ENCODE measurements at regions not wholly inside any gene's neighbourhood (a gene's known extent, or its start where the extent isn't known, plus 50 kb on each side); places are given as distances from the start of the nearest gene placed in this dataset.

- H3K4me3 ChIP-seq = no peak overlapping the region
- DNase-seq = no peak
- 90 to 97% methylated on average over 2 of the region's 2 CpGs for WGBS, 2 donors
- H3K4me1 ChIP-seq = no peaks in the 10 kb centered on the region
- intact Hi-C loops (cut with DNase I; ENCODE audit: low total_unique reads) = no loop called here
- no peaks in the 10 kb centered on the region for H3K36me3 ChIP-seq (ENCODE audit: low read depth, missing control alignments)
- no peak overlapping the region for H3K27ac ChIP-seq
- H3K9me3 ChIP-seq = no peaks in the 10 kb centered on the region
- no peak for TF ChIP-seq POLR2A (IDR thresholded peaks at IDR 0.05)
- TF ChIP-seq, protein P1, sequence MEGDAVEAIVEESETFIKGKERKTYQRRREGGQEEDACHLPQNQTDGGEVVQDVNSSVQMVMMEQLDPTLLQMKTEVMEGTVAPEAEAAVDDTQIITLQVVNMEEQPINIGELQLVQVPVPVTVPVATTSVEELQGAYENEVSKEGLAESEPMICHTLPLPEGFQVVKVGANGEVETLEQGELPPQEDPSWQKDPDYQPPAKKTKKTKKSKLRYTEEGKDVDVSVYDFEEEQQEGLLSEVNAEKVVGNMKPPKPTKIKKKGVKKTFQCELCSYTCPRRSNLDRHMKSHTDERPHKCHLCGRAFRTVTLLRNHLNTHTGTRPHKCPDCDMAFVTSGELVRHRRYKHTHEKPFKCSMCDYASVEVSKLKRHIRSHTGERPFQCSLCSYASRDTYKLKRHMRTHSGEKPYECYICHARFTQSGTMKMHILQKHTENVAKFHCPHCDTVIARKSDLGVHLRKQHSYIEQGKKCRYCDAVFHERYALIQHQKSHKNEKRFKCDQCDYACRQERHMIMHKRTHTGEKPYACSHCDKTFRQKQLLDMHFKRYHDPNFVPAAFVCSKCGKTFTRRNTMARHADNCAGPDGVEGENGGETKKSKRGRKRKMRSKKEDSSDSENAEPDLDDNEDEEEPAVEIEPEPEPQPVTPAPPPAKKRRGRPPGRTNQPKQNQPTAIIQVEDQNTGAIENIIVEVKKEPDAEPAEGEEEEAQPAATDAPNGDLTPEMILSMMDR (IDR thresholded peaks at IDR 0.05) = no peak
- H3K27me3 ChIP-seq = no peaks in the 10 kb centered on the region
Observed at GRCh38 chr2:16852651-16853050, 187.0 kb upstream of the CYRIA start.

DNA sequence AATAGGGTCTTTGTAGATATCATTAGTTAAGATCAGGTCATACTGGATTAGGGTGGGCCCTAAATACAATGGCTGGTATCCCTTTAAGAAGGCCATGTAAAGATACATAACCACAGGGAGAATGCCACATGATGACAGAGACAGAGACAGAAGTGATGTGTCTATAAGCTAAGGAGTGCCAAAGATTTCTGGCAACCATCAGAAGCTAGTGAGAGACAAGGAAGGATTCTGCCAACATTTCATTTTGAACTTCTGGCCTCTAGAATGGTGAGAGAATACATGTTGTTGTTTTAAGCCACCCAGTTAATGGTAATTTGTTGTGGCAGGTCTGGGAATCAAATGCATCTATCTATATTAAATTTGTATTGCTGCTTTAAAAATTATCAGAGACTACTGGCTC is 185.5 kb upstream of the CYRIA start:
- Histone ChIP-seq H3K27ac (no peak overlapping the region), H3K27me3 (no peaks in the 10 kb centered on the region), H3K4me3 (no peak overlapping the region), H3K4me1 (no peaks in the 10 kb centered on the region), H3K9me3 (no peaks in the 10 kb centered on the region), H3K36me3 (ENCODE audit: low read depth, missing control alignments) (no peaks in the 10 kb centered on the region)
- no peak for TF ChIP-seq POLR2A (IDR thresholded peaks at IDR 0.05)
- intact Hi-C loops (cut with DNase I; ENCODE audit: low total_unique reads) = no loop called here
- DNase-seq = no peak

- Histone ChIP-seq H3K27me3 (no peaks in the 10 kb centered on the region), H3K36me3 (ENCODE audit: low read depth, missing control alignments) (no peaks in the 10 kb centered on the region), H3K9me3 (no peaks in the 10 kb centered on the region), H3K4me1 (no peaks in the 10 kb centered on the region), H3K4me3 (no peak overlapping the region), H3K27ac (no peak overlapping the region)
- intact Hi-C loops (cut with DNase I; ENCODE audit: low total_unique reads) = no loop called here
- TF ChIP-seq, protein P1 (IDR thresholded peaks at IDR 0.05) = no peak
- TF ChIP-seq POLR2A (IDR thresholded peaks at IDR 0.05) = no peak
- no peak for DNase-seq
- 85 to 87% methylated on average over 9 of the region's 9 CpGs for WGBS, 2 donors
Observed at GRCh38 chr2:16840496-16841172, 175.0 kb upstream of the CYRIA start.

DNA sequence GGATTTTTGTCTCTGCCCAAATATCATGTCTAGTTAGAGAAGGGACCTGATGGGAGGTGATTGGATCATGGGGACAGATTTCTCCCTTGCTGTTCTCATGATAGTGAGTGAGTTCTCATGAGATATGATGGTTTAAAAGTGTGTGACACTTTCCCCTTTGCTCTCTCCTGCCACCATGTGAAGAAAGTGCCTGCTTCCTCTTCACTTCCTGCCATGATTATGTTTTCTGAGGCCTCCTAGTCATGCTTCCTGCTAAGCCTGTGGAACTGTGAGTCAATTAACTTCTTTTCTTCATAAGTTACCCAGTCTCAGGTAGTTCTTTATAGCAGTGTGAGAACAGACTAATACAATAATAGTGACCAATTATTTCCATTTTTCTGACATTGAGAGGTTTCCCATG is 167.3 kb upstream of the CYRIA start:
- intact Hi-C loops (cut with DNase I; ENCODE audit: low total_unique reads) = no loop called here
- Histone ChIP-seq H3K27me3 (no peaks in the 10 kb centered on the region), H3K36me3 (ENCODE audit: low read depth, missing control alignments) (no peaks in the 10 kb centered on the region), H3K4me3 (no peak overlapping the region), H3K4me1 (no peaks in the 10 kb centered on the region), H3K9me3 (no peaks in the 10 kb centered on the region), H3K27ac (no peak overlapping the region)
- no peak for DNase-seq
- TF ChIP-seq, protein P1 (IDR thresholded peaks at IDR 0.05) = no peak
- TF ChIP-seq POLR2A (IDR thresholded peaks at IDR 0.05) = no peak

DNA sequence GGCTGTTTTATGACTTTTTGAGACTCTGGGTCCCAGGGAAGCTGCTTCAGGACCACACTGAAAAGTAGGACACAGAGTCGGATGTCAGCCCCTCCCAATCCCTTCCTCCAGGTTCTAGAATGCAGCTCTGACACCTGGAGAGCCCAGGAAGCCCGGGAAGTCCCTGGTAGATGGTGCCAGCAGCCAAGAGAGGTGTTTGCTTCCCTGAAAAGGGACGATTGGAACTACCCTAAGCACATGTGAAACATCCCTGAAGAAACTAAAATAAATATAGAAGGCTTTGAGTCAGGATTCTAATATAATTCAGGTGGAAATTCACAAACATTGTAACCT is 163.2 kb upstream of the CYRIA start:
- intact Hi-C loops (cut with DNase I; ENCODE audit: low total_unique reads) = no loop called here
- no peaks in the 10 kb centered on the region for H3K4me1 ChIP-seq
- H3K27ac ChIP-seq = no peak overlapping the region
- no peak for DNase-seq
- WGBS, 2 donors = 42 to 60% methylated on average over 3 of the region's 3 CpGs
- no peaks in the 10 kb centered on the region for H3K36me3 ChIP-seq (ENCODE audit: low read depth, missing control alignments)
- H3K27me3 ChIP-seq = no peaks in the 10 kb centered on the region
- H3K4me3 ChIP-seq = no peak overlapping the region
- no peaks in the 10 kb centered on the region for H3K9me3 ChIP-seq
- TF ChIP-seq, protein P1 (IDR thresholded peaks at IDR 0.05) = no peak
- no peak for TF ChIP-seq POLR2A (IDR thresholded peaks at IDR 0.05)

All from testis (tissue), 2 donors.